B cell (primary cell): ENCODE measurements at regions not wholly inside any gene's neighbourhood (a gene's known extent, or its start where the extent isn't known, plus 50 kb on each side); places are given as distances from the start of the nearest gene placed in this dataset.

Source experiments
- ATAC-seq: fragments of 200-7000 bp; cut with Tn5 transposase; one replicate; pipeline ENCODE4 v1.10.0; 2021; ENCODE audit warnings: low read depth, mild to moderate bottlenecking, moderate number of reproducible peaks, moderate library complexity
- CTCF ChIA-PET: fragments of 350-600 bp; sonication (Branson Sonifier 250); formaldehyde crosslinking; loops from one replicate; lab custom pipeline; 2021; ENCODE audit warnings: antibody characterized with exemption, inconsistent platforms; lab: Charles Lee
- POLR2A ChIA-PET: fragments of 350-600 bp; sonication (Branson Sonifier 250); formaldehyde crosslinking; loops from one replicate; lab custom pipeline; 2021; ENCODE audit warnings: antibody characterized with exemption; lab: Charles Lee
- DNase-seq: peaks from one replicate; pipeline ENCODE4 v3.0.0; 2013
- H2AFZ ChIP-seq: 2 replicates; pipeline ENCODE4 v1.6.1; 2012; ENCODE audit warnings: mild to moderate bottlenecking, low read depth, low read length; ENCODE audit not compliant: insufficient read depth, poor library complexity, severe bottlenecking
- H3K27ac ChIP-seq, 2 donors: 1 replicate in 1 of 2; 2 replicates in 1 of 2; pipeline ENCODE4 v1.5.1; 2012 to 2013; ENCODE audit warnings: low read length in 2 of 2, mild to moderate bottlenecking in 2 of 2, moderate library complexity in 1 of 2
- H3K27me3 ChIP-seq, 4 experiments: fragments of 200-600 bp in 1 of 4; sonication (generic) in 1 of 4; replicated peaks in 1 of 4; 1 replicate in 2 of 4; 2 replicates in 2 of 4; pipeline versions ENCODE4 v1.6.1 to v1.7.0; 2013 to 2016; ENCODE audit warnings: low read length in 3 of 4, mild to moderate bottlenecking in 2 of 4, mixed read lengths in 1 of 4, moderate library complexity in 1 of 4; ENCODE audit not compliant: insufficient read depth in 4 of 4, control insufficient read depth in 3 of 4; ENCODE audit errors: control extremely low read depth in 1 of 4
- H3K36me3 ChIP-seq, 2 experiments: replicated peaks in 1 of 2; 1 replicate in 1 of 2; 2 replicates in 1 of 2; pipeline versions ENCODE4 v1.6.1 to v1.7.1; 2013; ENCODE audit warnings: low read length in 1 of 2; ENCODE audit not compliant: insufficient read depth in 2 of 2, control insufficient read depth in 1 of 2; ENCODE audit errors: control extremely low read depth in 1 of 2, extremely low read depth in 1 of 2
- H3K4me1 ChIP-seq, 2 donors: fragments of 200-600 bp in 1 of 2; sonication (generic) in 1 of 2; 1 replicate in 1 of 2; 2 replicates in 1 of 2; pipeline versions ENCODE4 v1.5.1 to v1.6.1; 2013 to 2017; ENCODE audit warnings: low read length in 2 of 2; ENCODE audit not compliant: control insufficient read depth in 2 of 2, insufficient read depth in 2 of 2
- H3K4me2 ChIP-seq: replicated peaks from 2 replicates; pipeline ENCODE3; 2012; ENCODE audit warnings: mild to moderate bottlenecking, low read depth, low read length; ENCODE audit not compliant: poor library complexity, severe bottlenecking
- H3K4me3 ChIP-seq, 5 experiments: fragments of 200-600 bp in 1 of 5; sonication (generic) in 1 of 5; 1 replicate in 3 of 5; 2 replicates in 2 of 5; pipeline versions ENCODE4 v1.5.1 to v1.7.0; 2011 to 2016; ENCODE audit warnings: low read length in 4 of 5, mild to moderate bottlenecking in 4 of 5, low read depth in 2 of 5, control low read depth in 1 of 5, moderate library complexity in 1 of 5; ENCODE audit not compliant: insufficient read depth in 1 of 5; ENCODE audit errors: control extremely low read depth in 1 of 5, extremely low read depth in 1 of 5
- H3K79me2 ChIP-seq: fragments of 200-600 bp; sonication (generic); one replicate; pipeline ENCODE4 v1.6.0; 2016; ENCODE audit warnings: low read length; ENCODE audit not compliant: control insufficient read depth, insufficient read depth
- H3K9ac ChIP-seq: fragments of 200-600 bp; sonication (generic); 2 replicates; pipeline ENCODE4 v1.6.1; 2017; ENCODE audit warnings: mild to moderate bottlenecking, low read length, moderate library complexity
- H3K9me3 ChIP-seq, 3 donors: one replicate each; pipeline versions ENCODE4 v1.6.1 to v1.7.1; 2013; ENCODE audit warnings: low read length in 2 of 3; ENCODE audit not compliant: control insufficient read depth in 2 of 3, insufficient read depth in 1 of 3; ENCODE audit errors: control extremely low read depth in 1 of 3
- H4K20me1 ChIP-seq: 2 replicates; pipeline ENCODE4 v1.6.0; 2012; ENCODE audit warnings: mild to moderate bottlenecking, low read length; ENCODE audit not compliant: insufficient read depth, control insufficient read depth, poor library complexity, severe bottlenecking
- H3K27ac Mint-ChIP-seq: one replicate; pipeline ENCODE4 v1.8.0; 2021; ENCODE audit warnings: mixed read lengths
- H3K27me3 Mint-ChIP-seq: one replicate; pipeline ENCODE4 v1.8.0; 2021; ENCODE audit warnings: mixed read lengths
- H3K4me1 Mint-ChIP-seq: one replicate; pipeline ENCODE4 v1.8.0; 2021; ENCODE audit warnings: mixed read lengths
- H3K4me3 Mint-ChIP-seq: one replicate; pipeline ENCODE4 v1.8.0; 2021; ENCODE audit warnings: mixed read lengths
- H3K9me3 Mint-ChIP-seq: one replicate; pipeline ENCODE4 v1.8.0; 2022; ENCODE audit warnings: mixed read lengths; ENCODE audit not compliant: insufficient read depth
- EZH2 ChIP-seq: IDR thresholded peaks from 2 replicates; pipeline ENCODE4 v1.6.1; 2012; ENCODE audit warnings: borderline replicate concordance, low read depth, mild to moderate bottlenecking, moderate library complexity, low read length; ENCODE audit not compliant: insufficient read depth, poor library complexity, severe bottlenecking
- WGBS: methylation state at CpG from one replicate; pipeline ENCODE4 v1.1.5; 2013; ENCODE audit warnings: missing lambda C conversion rate; ENCODE audit not compliant: insufficient coverage; 5-methylcytosine and 5-hydroxymethylcytosine counted together
- intact Hi-C: fragments of 100-400 bp; cut with micrococcal nuclease; formaldehyde crosslinking; loops from one replicate; pipeline ENCODE4 v1.10.0; 2022
- TF ChIP-seq, protein P1 (sequence below): fragments of 200-600 bp; IDR thresholded peaks from one replicate; pipeline ENCODE4 v1.8.0; 2022; ENCODE audit warnings: antibody characterized with exemption, mild to moderate bottlenecking

- Histone ChIP-seq H3K36me3 (no peaks in the 10 kb centered on the region), H3K9me3 (peaks cover 0 to 8% (median 8%) of the 10 kb centered on the region in 3 donors), H3K4me1 (no peaks in the 10 kb centered on the region), H3K27me3 (no peaks in the 10 kb centered on the region), H3K4me2 (no peak overlapping the region), H4K20me1 (no peaks in the 10 kb centered on the region), H2AFZ (no peak overlapping the region), H3K27ac (no peak overlapping the region), H3K79me2 (no peaks in the 10 kb centered on the region), H3K9ac (no peak overlapping the region), H3K4me3 (no peak overlapping the region)
- no peaks in the 10 kb centered on the region for H3K4me1 Mint-ChIP-seq
- ChIA-PET CTCF (interaction anchor here (1.1 kb wide), 1 partner anchor 200 kb away, joined by 3 read pairs; no protein-coding TSS in a partner anchor), POLR2A (no interaction called here)
- H3K9me3 Mint-ChIP-seq = no peaks in the 10 kb centered on the region
- H3K4me3 Mint-ChIP-seq = no peak overlapping the region
- TF ChIP-seq, protein P1, sequence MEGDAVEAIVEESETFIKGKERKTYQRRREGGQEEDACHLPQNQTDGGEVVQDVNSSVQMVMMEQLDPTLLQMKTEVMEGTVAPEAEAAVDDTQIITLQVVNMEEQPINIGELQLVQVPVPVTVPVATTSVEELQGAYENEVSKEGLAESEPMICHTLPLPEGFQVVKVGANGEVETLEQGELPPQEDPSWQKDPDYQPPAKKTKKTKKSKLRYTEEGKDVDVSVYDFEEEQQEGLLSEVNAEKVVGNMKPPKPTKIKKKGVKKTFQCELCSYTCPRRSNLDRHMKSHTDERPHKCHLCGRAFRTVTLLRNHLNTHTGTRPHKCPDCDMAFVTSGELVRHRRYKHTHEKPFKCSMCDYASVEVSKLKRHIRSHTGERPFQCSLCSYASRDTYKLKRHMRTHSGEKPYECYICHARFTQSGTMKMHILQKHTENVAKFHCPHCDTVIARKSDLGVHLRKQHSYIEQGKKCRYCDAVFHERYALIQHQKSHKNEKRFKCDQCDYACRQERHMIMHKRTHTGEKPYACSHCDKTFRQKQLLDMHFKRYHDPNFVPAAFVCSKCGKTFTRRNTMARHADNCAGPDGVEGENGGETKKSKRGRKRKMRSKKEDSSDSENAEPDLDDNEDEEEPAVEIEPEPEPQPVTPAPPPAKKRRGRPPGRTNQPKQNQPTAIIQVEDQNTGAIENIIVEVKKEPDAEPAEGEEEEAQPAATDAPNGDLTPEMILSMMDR = no peak
- no peak for TF ChIP-seq EZH2
- WGBS = 100% methylated on average over 2 of the region's 2 CpGs
- intact Hi-C loops = no loop called here
- no peak for DNase-seq
- no peak overlapping the region for H3K27ac Mint-ChIP-seq
- no peak for ATAC-seq
- H3K27me3 Mint-ChIP-seq = peaks cover 3% of the 10 kb centered on the region
Measured at GRCh38 chr6:45722876-45723275, 292.8 kb downstream of the CLIC5 start.

DNA sequence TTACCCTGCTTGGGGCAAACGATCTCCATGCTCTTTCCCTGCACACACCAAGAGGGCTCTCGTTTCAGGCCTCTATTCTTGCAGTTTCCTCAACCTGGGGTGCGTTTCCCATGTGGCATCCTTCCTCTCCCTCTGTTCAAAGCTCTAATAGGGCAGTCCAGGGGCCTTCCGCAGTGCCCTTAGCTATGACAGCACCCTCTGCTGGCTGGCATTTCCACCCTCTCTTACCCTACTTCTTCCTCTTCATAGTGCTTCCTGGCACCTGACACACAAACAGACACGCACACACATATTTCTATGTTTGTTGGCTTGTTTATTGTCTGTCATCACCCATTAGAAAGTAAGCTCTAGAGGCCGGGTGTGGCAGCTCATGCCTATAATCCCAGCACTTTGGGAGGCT lies 294.0 kb downstream of the CLIC5 start:
- no peaks in the 10 kb centered on the region for H3K4me1 ChIP-seq
- H3K27me3 ChIP-seq = no peaks in the 10 kb centered on the region
- H3K4me1 Mint-ChIP-seq = no peaks in the 10 kb centered on the region
- intact Hi-C loops = no loop called here
- ChIA-PET CTCF (interaction anchor here (0.8 to 1.1 kb wide), 2 partner anchors 201 to 1066 kb away, joined by 3 read pairs; no protein-coding TSS in a partner anchor), POLR2A (no interaction called here)
- H2AFZ ChIP-seq = no peak overlapping the region
- no peak overlapping the region for H3K9ac ChIP-seq
- DNase-seq (no peak), ATAC-seq (no peak)
- 76% methylated on average over 5 of the region's 6 CpGs for WGBS
- no peak overlapping the region for H3K4me3 Mint-ChIP-seq
- H3K27ac Mint-ChIP-seq = no peak overlapping the region
- no peak overlapping the region for H3K4me2 ChIP-seq
- H3K27me3 Mint-ChIP-seq = peaks cover 3% of the 10 kb centered on the region
- no peaks in the 10 kb centered on the region for H4K20me1 ChIP-seq
- H3K9me3 ChIP-seq = peaks cover 0 to 8% (median 8%) of the 10 kb centered on the region in 3 donors
- H3K36me3 ChIP-seq = no peaks in the 10 kb centered on the region
- no peak overlapping the region for H3K27ac ChIP-seq
- no peak overlapping the region for H3K4me3 ChIP-seq
- H3K9me3 Mint-ChIP-seq = no peaks in the 10 kb centered on the region
- TF ChIP-seq, protein P1 = no peak
- no peak for TF ChIP-seq EZH2
- H3K79me2 ChIP-seq = no peaks in the 10 kb centered on the region
